ENCODE measurements at regions not wholly inside any gene's neighbourhood (a gene's known extent, or its start where the extent isn't known, plus 50 kb on each side); places are given as distances from the start of the nearest gene placed in this dataset.
"Not testable (repeated sequence)": the region's sequence is repeated elsewhere in the genome, so short reads cannot be mapped to it uniquely, and the experiment has no call there.

- TF ChIP-seq, protein P1, sequence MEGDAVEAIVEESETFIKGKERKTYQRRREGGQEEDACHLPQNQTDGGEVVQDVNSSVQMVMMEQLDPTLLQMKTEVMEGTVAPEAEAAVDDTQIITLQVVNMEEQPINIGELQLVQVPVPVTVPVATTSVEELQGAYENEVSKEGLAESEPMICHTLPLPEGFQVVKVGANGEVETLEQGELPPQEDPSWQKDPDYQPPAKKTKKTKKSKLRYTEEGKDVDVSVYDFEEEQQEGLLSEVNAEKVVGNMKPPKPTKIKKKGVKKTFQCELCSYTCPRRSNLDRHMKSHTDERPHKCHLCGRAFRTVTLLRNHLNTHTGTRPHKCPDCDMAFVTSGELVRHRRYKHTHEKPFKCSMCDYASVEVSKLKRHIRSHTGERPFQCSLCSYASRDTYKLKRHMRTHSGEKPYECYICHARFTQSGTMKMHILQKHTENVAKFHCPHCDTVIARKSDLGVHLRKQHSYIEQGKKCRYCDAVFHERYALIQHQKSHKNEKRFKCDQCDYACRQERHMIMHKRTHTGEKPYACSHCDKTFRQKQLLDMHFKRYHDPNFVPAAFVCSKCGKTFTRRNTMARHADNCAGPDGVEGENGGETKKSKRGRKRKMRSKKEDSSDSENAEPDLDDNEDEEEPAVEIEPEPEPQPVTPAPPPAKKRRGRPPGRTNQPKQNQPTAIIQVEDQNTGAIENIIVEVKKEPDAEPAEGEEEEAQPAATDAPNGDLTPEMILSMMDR (IDR thresholded peaks at IDR 0.05; ENCODE audit: unreplicated experiment in 3 of 3), result no peak
- Mint-ChIP-seq H3K4me1 (no peaks in the 10 kb centered on the region), H3K4me3 (no peak overlapping the region), H3K27me3 (ENCODE audit: low read depth) (no peaks in the 10 kb centered on the region), H3K9me3 (peaks cover 3% of the 10 kb centered on the region), H3K36me3 (ENCODE audit: low read depth) (no peaks in the 10 kb centered on the region), H3K27ac (no peak overlapping the region)
Observed at GRCh38 chr6:119428633-119429032, 79.1 kb upstream of the MAN1A1 start.

GRCh38 chr6:119426619-119427018 is 77.1 kb upstream of the MAN1A1 start:
- no peaks in the 10 kb centered on the region for H3K27me3 Mint-ChIP-seq (ENCODE audit: low read depth)
- peaks cover 10% of the 10 kb centered on the region for H3K9me3 Mint-ChIP-seq
- no peak overlapping the region for H3K4me3 Mint-ChIP-seq
- no peaks in the 10 kb centered on the region for H3K36me3 Mint-ChIP-seq (ENCODE audit: low read depth)
- TF ChIP-seq, protein P1 (IDR thresholded peaks at IDR 0.05; ENCODE audit: unreplicated experiment in 3 of 3), result no peak
- no peaks in the 10 kb centered on the region for H3K4me1 Mint-ChIP-seq
- no peak overlapping the region for H3K27ac Mint-ChIP-seq

DNA sequence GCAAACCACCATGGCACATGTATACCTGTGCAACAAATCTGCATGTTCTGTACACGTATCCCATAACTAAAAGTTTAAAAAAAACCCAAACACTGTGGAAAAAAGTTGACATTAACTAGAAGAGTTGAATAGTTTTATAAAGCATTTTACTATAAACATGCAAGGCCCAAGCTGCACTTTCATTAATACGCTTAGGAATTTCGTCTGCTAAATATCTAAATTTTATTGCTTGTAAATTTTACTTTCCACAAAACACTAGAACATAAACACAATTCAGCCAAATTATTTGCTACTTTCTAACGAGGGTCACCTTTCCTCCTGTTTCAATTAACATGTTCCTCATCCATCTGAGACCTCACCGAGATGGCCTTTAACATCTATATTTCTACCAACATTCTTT is 74.4 kb upstream of the MAN1A1 start:
- Mint-ChIP-seq H3K36me3 (ENCODE audit: low read depth) (no peaks in the 10 kb centered on the region), H3K27me3 (ENCODE audit: low read depth) (no peaks in the 10 kb centered on the region), H3K27ac (no peak overlapping the region), H3K9me3 (peaks cover 32% of the 10 kb centered on the region), H3K4me3 (no peak overlapping the region), H3K4me1 (no peaks in the 10 kb centered on the region)
- TF ChIP-seq, protein P1 (IDR thresholded peaks at IDR 0.05; ENCODE audit: unreplicated experiment in 3 of 3), result no peak

DNA sequence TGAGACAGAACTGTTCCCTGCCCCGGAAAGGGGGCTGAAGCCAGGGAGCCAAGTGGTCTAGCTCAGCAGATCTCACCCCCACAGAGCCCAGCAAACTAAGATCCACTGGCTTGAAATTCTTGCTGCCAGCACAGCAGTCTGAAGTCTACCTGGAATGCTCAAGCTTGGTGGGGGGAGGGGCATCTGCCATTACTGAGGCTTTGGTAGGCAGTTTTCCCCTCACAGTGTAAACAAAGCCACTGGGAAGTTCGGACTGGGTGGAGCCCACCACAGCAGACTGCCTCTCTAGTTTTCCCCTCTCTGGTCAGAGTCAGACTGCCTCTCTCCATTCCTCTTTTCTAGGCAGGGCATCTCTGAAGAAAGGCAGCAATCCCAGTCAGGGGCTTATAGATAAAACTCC is 68.5 kb upstream of the MAN1A1 start:
- H3K4me3 Mint-ChIP-seq, result not testable (repeated sequence)

DNA sequence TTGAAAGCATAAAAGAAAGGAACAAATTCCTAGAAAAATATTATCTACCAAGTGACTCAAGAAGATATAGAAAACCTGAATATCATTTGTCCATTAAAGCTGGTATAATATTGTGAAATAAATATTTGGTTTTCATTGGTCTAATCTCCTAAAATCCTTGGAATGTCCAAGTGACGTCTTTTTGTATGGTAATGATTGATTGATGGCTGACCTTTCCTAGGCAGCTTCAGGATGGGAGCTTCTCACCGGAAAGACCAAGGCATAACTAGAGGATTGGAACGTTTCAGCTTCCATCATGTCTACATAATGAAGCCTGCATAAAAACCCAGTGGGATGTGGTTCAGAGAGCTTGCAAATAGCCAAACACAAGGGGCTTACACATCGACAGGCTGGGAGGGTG is 57.6 kb upstream of the MAN1A1 start:
- H3K27me3 Mint-ChIP-seq (ENCODE audit: low read depth), result no peaks in the 10 kb centered on the region
- TF ChIP-seq, protein P1 (IDR thresholded peaks at IDR 0.05; ENCODE audit: unreplicated experiment in 3 of 3), result no peak
- no peak overlapping the region for H3K4me3 Mint-ChIP-seq
- no peaks in the 10 kb centered on the region for H3K36me3 Mint-ChIP-seq (ENCODE audit: low read depth)
- peaks cover 11% of the 10 kb centered on the region for H3K9me3 Mint-ChIP-seq
- H3K4me1 Mint-ChIP-seq, result no peaks in the 10 kb centered on the region
- no peak overlapping the region for H3K27ac Mint-ChIP-seq

More for the DNA sequence above, 68.5 kb upstream of the MAN1A1 start:
- not testable (repeated sequence) for H3K27me3 Mint-ChIP-seq (ENCODE audit: low read depth); H3K36me3 Mint-ChIP-seq (ENCODE audit: low read depth); H3K27ac Mint-ChIP-seq; H3K4me1 Mint-ChIP-seq
- peaks cover 63% of the 10 kb centered on the region for H3K9me3 Mint-ChIP-seq

DNA sequence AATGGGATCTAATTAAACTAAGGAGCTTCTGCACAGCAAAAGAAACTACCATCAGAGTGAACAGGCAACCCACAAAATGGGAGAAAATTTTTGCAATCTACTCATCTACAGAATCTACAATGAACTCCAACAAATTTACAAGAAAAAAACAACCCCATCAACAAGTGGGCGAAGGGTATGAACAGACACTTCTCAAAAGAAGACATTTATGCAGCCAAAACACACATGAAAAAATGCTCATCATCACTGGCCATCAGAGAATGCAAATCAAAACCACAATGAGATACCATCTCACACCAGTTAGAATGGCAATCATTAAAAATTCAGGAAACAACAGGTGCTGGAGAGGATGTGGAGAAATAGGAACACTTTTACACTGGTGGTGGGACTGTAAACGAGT is 55.6 kb upstream of the MAN1A1 start:
- H3K27me3 Mint-ChIP-seq (ENCODE audit: low read depth); H3K27ac Mint-ChIP-seq; H3K4me3 Mint-ChIP-seq; H3K4me1 Mint-ChIP-seq; H3K36me3 Mint-ChIP-seq (ENCODE audit: low read depth): not testable (repeated sequence)
- peaks cover 11% of the 10 kb centered on the region for H3K9me3 Mint-ChIP-seq
